ENCODE measurements at regions not wholly inside any gene's neighbourhood (a gene's known extent, or its start where the extent isn't known, plus 50 kb on each side); places are given as distances from the start of the nearest gene placed in this dataset.

GRCh38 chr4:136227315-136227714 is 1305.0 kb downstream of the PCDH18 start:
- H3K4me3 ChIP-seq = no peak overlapping the region
- no peak for DNase-seq
- TF ChIP-seq POLR2A (IDR thresholded peaks at IDR 0.05) (no peak), CTCF (IDR thresholded peaks at IDR 0.05) (no peak)
- no peaks in the 10 kb centered on the region for H3K36me3 ChIP-seq
- no peak overlapping the region for H3K27ac ChIP-seq
- no peaks in the 10 kb centered on the region for H3K4me1 ChIP-seq
- H3K9me3 ChIP-seq = no peaks in the 10 kb centered on the region
- intact Hi-C loops (cut with DNase I) = no loop called here
- no peak for ATAC-seq
- no peaks in the 10 kb centered on the region for H3K27me3 ChIP-seq

- no peak overlapping the region for H3K4me3 ChIP-seq
- DNase-seq (no peak), ATAC-seq (peak in 1 of 4 donors; percentile 44)
- H3K4me1 ChIP-seq = no peaks in the 10 kb centered on the region
- H3K27ac ChIP-seq = no peak overlapping the region
- H3K27me3 ChIP-seq = no peaks in the 10 kb centered on the region
- WGBS (ENCODE audit: insufficient coverage, low coverage, low lambda C conversion rate, missing lambda C conversion rate) = no CpG with 5 or more reads among the region's 3 CpGs
- no peaks in the 10 kb centered on the region for H3K36me3 ChIP-seq
- H3K9me3 ChIP-seq = no peaks in the 10 kb centered on the region
- no peak for TF ChIP-seq POLR2A (IDR thresholded peaks at IDR 0.05)
- TF ChIP-seq CTCF (IDR thresholded peaks at IDR 0.05) = no peak
- intact Hi-C loops (cut with DNase I) = no loop called here
These were observed 1312.6 kb downstream of the PCDH18 start for GRCh38 chr4:136219592-136220125.

- H3K4me3 ChIP-seq = no peak overlapping the region
- DNase-seq (no peak), ATAC-seq (no peak)
- intact Hi-C loops (cut with DNase I) = no loop called here
- H3K36me3 ChIP-seq = no peaks in the 10 kb centered on the region
- WGBS (ENCODE audit: insufficient coverage, low coverage, low lambda C conversion rate, missing lambda C conversion rate) = 21% methylated on average over 4 of the region's 4 CpGs
- H3K27ac ChIP-seq = no peak overlapping the region
- no peaks in the 10 kb centered on the region for H3K9me3 ChIP-seq
- H3K27me3 ChIP-seq = no peaks in the 10 kb centered on the region
- H3K4me1 ChIP-seq = no peaks in the 10 kb centered on the region
- TF ChIP-seq CTCF (IDR thresholded peaks at IDR 0.05) (no peak), POLR2A (IDR thresholded peaks at IDR 0.05) (no peak)
These were observed 1329.1 kb downstream of the PCDH18 start for GRCh38 chr4:136203199-136203598.

- Histone ChIP-seq H3K36me3 (no peaks in the 10 kb centered on the region), H3K9me3 (no peaks in the 10 kb centered on the region), H3K27ac (no peak overlapping the region), H3K4me1 (no peaks in the 10 kb centered on the region), H3K27me3 (no peaks in the 10 kb centered on the region), H3K4me3 (no peak overlapping the region)
- DNase-seq (no peak), ATAC-seq (no peak)
- TF ChIP-seq POLR2A (IDR thresholded peaks at IDR 0.05) (no peak), CTCF (IDR thresholded peaks at IDR 0.05) (no peak)
- WGBS (ENCODE audit: insufficient coverage, low coverage, low lambda C conversion rate, missing lambda C conversion rate) = 75% methylated on average over 1 of the region's 1 CpG
- intact Hi-C loops (cut with DNase I) = no loop called here
These were observed 1333.9 kb downstream of the PCDH18 start for GRCh38 chr4:136198358-136198757.

GRCh38 chr4:136194962-136195361 is 1337.3 kb downstream of the PCDH18 start:
- WGBS (ENCODE audit: insufficient coverage, low coverage, low lambda C conversion rate, missing lambda C conversion rate) = 54% methylated on average over 2 of the region's 2 CpGs
- intact Hi-C loops (cut with DNase I) = no loop called here
- H3K27me3 ChIP-seq = no peaks in the 10 kb centered on the region
- no peak for DNase-seq
- no peaks in the 10 kb centered on the region for H3K9me3 ChIP-seq
- ATAC-seq = no peak
- H3K4me1 ChIP-seq = no peaks in the 10 kb centered on the region
- no peak overlapping the region for H3K4me3 ChIP-seq
- no peak overlapping the region for H3K27ac ChIP-seq
- H3K36me3 ChIP-seq = no peaks in the 10 kb centered on the region
- TF ChIP-seq CTCF (IDR thresholded peaks at IDR 0.05) = no peak
- TF ChIP-seq POLR2A (IDR thresholded peaks at IDR 0.05) = no peak
